ENCODE measurements at regions not wholly inside any gene's neighbourhood (a gene's known extent, or its start where the extent isn't known, plus 50 kb on each side); places are given as distances from the start of the nearest gene placed in this dataset.

DNA sequence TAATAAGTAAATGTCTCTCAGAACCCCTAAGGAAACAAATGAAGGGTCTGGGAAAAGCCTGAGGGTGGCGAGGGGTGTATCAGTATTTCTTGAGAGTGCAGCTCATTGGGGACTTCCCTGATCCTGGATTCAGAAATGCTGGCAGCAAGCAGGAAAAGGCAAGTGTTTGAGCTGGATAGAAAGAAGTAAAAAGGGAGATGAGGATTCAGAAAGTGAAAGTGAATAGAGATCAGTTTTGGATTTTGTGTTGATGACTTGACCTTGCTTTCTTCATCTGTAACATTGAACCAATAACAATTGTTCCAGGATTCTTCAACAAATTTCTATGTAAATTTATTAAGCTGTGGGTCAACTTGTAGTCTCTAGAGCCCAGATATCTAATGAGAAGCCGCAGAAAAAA, 66.9 kb upstream of the CTSC start:
- no peak for DNase-seq (ENCODE audit: low read depth, low spot score)
- H3K4me3 ChIP-seq (ENCODE audit: low read depth in 2 of 2, low read length in 2 of 2): 0 out of 4 replicates have a peak overlapping the region, but pooled peaks of 1 of the 2 experiments have one; percentile 3
- no peaks in the 10 kb centered on the region for H3K9me3 ChIP-seq (ENCODE audit: control insufficient read depth, insufficient read depth, low read depth, low read length)
- ChIA-PET POLR2A (no interaction called here), CTCF (no interaction called here)
- in situ Hi-C loops (cut with HindIII; ENCODE audit: low pct_unique_long_range_greater_than_20kb, low sequenced_read_pairs) (no loop called here), intact Hi-C loops (cut with micrococcal nuclease; ENCODE audit: unreplicated experiment) (no loop called here)
- H3K36me3 ChIP-seq (ENCODE audit: control insufficient read depth, insufficient read depth, low read length): no peaks in the 10 kb centered on the region
- no peaks in the 10 kb centered on the region for H3K27me3 ChIP-seq (ENCODE audit: control insufficient read depth, insufficient read depth, low read length)
- TF ChIP-seq POLR2AphosphoS5 (IDR thresholded peaks at IDR 0.05; ENCODE audit: low read depth, low read length) (no peak), TCF7L2 (IDR thresholded peaks at IDR 0.05; ENCODE audit: low read depth, low read length) (no peak), SIN3A (IDR thresholded peaks at IDR 0.05; ENCODE audit: borderline replicate concordance, insufficient read depth, low read depth, low read length) (no peak)
- TF ChIP-seq, protein P1, sequence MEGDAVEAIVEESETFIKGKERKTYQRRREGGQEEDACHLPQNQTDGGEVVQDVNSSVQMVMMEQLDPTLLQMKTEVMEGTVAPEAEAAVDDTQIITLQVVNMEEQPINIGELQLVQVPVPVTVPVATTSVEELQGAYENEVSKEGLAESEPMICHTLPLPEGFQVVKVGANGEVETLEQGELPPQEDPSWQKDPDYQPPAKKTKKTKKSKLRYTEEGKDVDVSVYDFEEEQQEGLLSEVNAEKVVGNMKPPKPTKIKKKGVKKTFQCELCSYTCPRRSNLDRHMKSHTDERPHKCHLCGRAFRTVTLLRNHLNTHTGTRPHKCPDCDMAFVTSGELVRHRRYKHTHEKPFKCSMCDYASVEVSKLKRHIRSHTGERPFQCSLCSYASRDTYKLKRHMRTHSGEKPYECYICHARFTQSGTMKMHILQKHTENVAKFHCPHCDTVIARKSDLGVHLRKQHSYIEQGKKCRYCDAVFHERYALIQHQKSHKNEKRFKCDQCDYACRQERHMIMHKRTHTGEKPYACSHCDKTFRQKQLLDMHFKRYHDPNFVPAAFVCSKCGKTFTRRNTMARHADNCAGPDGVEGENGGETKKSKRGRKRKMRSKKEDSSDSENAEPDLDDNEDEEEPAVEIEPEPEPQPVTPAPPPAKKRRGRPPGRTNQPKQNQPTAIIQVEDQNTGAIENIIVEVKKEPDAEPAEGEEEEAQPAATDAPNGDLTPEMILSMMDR (IDR thresholded peaks at IDR 0.05): no peak
- TF ChIP-seq, protein P2, sequence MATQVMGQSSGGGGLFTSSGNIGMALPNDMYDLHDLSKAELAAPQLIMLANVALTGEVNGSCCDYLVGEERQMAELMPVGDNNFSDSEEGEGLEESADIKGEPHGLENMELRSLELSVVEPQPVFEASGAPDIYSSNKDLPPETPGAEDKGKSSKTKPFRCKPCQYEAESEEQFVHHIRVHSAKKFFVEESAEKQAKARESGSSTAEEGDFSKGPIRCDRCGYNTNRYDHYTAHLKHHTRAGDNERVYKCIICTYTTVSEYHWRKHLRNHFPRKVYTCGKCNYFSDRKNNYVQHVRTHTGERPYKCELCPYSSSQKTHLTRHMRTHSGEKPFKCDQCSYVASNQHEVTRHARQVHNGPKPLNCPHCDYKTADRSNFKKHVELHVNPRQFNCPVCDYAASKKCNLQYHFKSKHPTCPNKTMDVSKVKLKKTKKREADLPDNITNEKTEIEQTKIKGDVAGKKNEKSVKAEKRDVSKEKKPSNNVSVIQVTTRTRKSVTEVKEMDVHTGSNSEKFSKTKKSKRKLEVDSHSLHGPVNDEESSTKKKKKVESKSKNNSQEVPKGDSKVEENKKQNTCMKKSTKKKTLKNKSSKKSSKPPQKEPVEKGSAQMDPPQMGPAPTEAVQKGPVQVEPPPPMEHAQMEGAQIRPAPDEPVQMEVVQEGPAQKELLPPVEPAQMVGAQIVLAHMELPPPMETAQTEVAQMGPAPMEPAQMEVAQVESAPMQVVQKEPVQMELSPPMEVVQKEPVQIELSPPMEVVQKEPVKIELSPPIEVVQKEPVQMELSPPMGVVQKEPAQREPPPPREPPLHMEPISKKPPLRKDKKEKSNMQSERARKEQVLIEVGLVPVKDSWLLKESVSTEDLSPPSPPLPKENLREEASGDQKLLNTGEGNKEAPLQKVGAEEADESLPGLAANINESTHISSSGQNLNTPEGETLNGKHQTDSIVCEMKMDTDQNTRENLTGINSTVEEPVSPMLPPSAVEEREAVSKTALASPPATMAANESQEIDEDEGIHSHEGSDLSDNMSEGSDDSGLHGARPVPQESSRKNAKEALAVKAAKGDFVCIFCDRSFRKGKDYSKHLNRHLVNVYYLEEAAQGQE (IDR thresholded peaks at IDR 0.05; ENCODE audit: insufficient read depth in 1 of 2, low read depth in 2 of 2, low read length in 1 of 2): no peak
- no peak for ATAC-seq
- BruUV-seq (replicated peaks): no TSS peak
- no peak overlapping the region for H3K27ac ChIP-seq (ENCODE audit: low read length)
- H3K4me1 ChIP-seq (ENCODE audit: control insufficient read depth, insufficient read depth, low read length): peaks cover 6% of the 10 kb centered on the region

DNA sequence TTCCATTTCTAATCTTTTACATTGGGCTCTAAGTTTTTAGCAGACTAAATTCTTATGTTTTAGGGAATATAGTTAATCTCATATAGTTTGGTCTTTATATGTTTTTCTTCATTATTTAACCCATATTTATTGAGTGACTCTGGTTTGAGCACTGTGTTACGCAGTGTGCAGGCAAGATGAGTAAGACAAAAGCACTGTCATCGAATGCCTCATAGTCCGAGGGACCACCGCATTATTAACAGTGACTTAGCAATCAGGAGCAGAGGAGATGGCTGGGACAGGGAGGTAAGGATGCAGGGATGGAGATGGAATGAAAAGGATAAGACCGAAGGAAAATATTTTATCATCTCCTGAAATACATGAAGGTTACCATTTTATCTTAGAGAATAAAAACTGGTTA, 65.2 kb upstream of the CTSC start:
- no peaks in the 10 kb centered on the region for H3K36me3 ChIP-seq (ENCODE audit: control insufficient read depth, insufficient read depth, low read length)
- no peak for DNase-seq (ENCODE audit: low read depth, low spot score)
- CTCF ChIA-PET: no interaction called here
- H3K27me3 ChIP-seq (ENCODE audit: control insufficient read depth, insufficient read depth, low read length): no peaks in the 10 kb centered on the region
- in situ Hi-C loops (cut with HindIII; ENCODE audit: low pct_unique_long_range_greater_than_20kb, low sequenced_read_pairs) (no loop called here), intact Hi-C loops (cut with micrococcal nuclease; ENCODE audit: unreplicated experiment) (no loop called here)
- H3K9me3 ChIP-seq (ENCODE audit: control insufficient read depth, insufficient read depth, low read depth, low read length): no peaks in the 10 kb centered on the region
- no peak overlapping the region for H3K27ac ChIP-seq (ENCODE audit: low read length)
- peak; percentile 70; the same call in 1 of the 2 replicates for ATAC-seq
- POLR2A ChIA-PET: no interaction called here
- H3K4me1 ChIP-seq (ENCODE audit: control insufficient read depth, insufficient read depth, low read length): peaks cover 6% of the 10 kb centered on the region
- H3K4me3 ChIP-seq (ENCODE audit: low read depth in 2 of 2, low read length in 2 of 2): no peak overlapping the region
- BruUV-seq (replicated peaks): no TSS peak
- TF ChIP-seq, protein P2 (IDR thresholded peaks at IDR 0.05; ENCODE audit: insufficient read depth in 1 of 2, low read depth in 2 of 2, low read length in 1 of 2): no peak
- TF ChIP-seq POLR2AphosphoS5 (IDR thresholded peaks at IDR 0.05; ENCODE audit: low read depth, low read length) (no peak), SIN3A (IDR thresholded peaks at IDR 0.05; ENCODE audit: borderline replicate concordance, insufficient read depth, low read depth, low read length) (no peak), TCF7L2 (IDR thresholded peaks at IDR 0.05; ENCODE audit: low read depth, low read length) (no peak)
- TF ChIP-seq, protein P1 (IDR thresholded peaks at IDR 0.05): no peak

Data from Panc1 (cell line).